PC-9 (cell line): ENCODE measurements at regions not wholly inside any gene's neighbourhood (a gene's known extent, or its start where the extent isn't known, plus 50 kb on each side); places are given as distances from the start of the nearest gene placed in this dataset.

Source experiments
- CTCF ChIP-seq: fragments of 200-600 bp; sonication (generic); conservative IDR thresholded peaks from 2 replicates; pipeline ENCODE4 v1.6.1; 2017; ENCODE audit warnings: mixed run types, antibody characterized with exemption, mild to moderate bottlenecking, moderate library complexity
- EZH2 ChIP-seq: fragments of 200-600 bp; sonication (generic); IDR thresholded peaks from 2 replicates; pipeline ENCODE4 v1.8.0; 2017; ENCODE audit warnings: antibody characterized with exemption, low read depth

GRCh38 chr3:103184772-103185171, 750.0 kb downstream of the ZPLD1 start:
- no peak for TF ChIP-seq CTCF
- no peak for TF ChIP-seq EZH2
